WTC11 (cell line): ENCODE measurements at regions not wholly inside any gene's neighbourhood (a gene's known extent, or its start where the extent isn't known, plus 50 kb on each side); places are given as distances from the start of the nearest gene placed in this dataset.
A peak's percentile ranks its signal among the peaks of the same experiment; 100 is the strongest.

Experiments used
- ATAC-seq: fragments of 200-7000 bp; cut with Tn5 transposase; 2 replicates; pipeline ENCODE4 v1.10.0; 2021; ENCODE audit warnings: mild to moderate bottlenecking, moderate library complexity
- CTCF ChIA-PET: fragments of 300-600 bp; sonication (Branson Sonifier 250); formaldehyde crosslinking; loops from one replicate; lab custom pipeline; 2021; ENCODE audit warnings: antibody characterized with exemption; lab: Charles Lee
- POLR2A ChIA-PET: fragments of 350-600 bp; sonication (Branson Sonifier 250); formaldehyde crosslinking; loops from one replicate; lab custom pipeline; 2021; ENCODE audit warnings: antibody characterized with exemption; lab: Charles Lee
- DNase-seq: peaks from one replicate; pipeline ENCODE4 v3.0.0; 2021; ENCODE audit warnings: low spot score
- H3K27ac Mint-ChIP-seq: 2 replicates; pipeline ENCODE4 v1.8.0; 2021; ENCODE audit warnings: mixed read lengths
- H3K27me3 Mint-ChIP-seq: 2 replicates; pipeline ENCODE4 v1.8.0; 2021; ENCODE audit warnings: low read depth, mild to moderate bottlenecking, moderate library complexity, mixed read lengths
- H3K36me3 Mint-ChIP-seq: 2 replicates; pipeline ENCODE4 v1.8.0; 2021; ENCODE audit warnings: mixed read lengths
- H3K4me1 Mint-ChIP-seq: 2 replicates; pipeline ENCODE4 v1.8.0; 2022; ENCODE audit warnings: mixed read lengths
- H3K4me3 Mint-ChIP-seq: 2 replicates; pipeline ENCODE4 v1.8.0; 2021; ENCODE audit warnings: mild to moderate bottlenecking, moderate library complexity, mixed read lengths
- H3K9me3 Mint-ChIP-seq: 2 replicates; pipeline ENCODE4 v1.8.0; 2021; ENCODE audit warnings: mixed read lengths
- ATF3 ChIP-seq: sonication (generic); formaldehyde crosslinking; conservative IDR thresholded peaks from 2 replicates; pipeline ENCODE4 v1.8.1; 2022; ENCODE audit warnings: mild to moderate bottlenecking, missing genetic modification reagents
- ETV6 ChIP-seq: sonication (generic); formaldehyde crosslinking; IDR thresholded peaks from 2 replicates; pipeline ENCODE4 v1.8.1; 2022; ENCODE audit warnings: mild to moderate bottlenecking, missing genetic modification reagents
- GABPB1 ChIP-seq: sonication (generic); formaldehyde crosslinking; IDR thresholded peaks from 2 replicates; pipeline ENCODE4 v1.8.1; 2023; ENCODE audit warnings: mild to moderate bottlenecking, missing genetic modification reagents
- JAZF1 ChIP-seq: fragments of 250-450 bp; sonication (Bioruptor Pico); IDR thresholded peaks from 2 replicates; pipeline ENCODE4 v1.9.0; 2021; ENCODE audit warnings: moderate library complexity, mild to moderate bottlenecking, inconsistent platforms
- NFATC4 ChIP-seq: fragments of 250-450 bp; sonication (Bioruptor Pico); IDR thresholded peaks from 2 replicates; pipeline ENCODE4 v1.9.0; 2021; ENCODE audit warnings: mild to moderate bottlenecking
- SOX15 ChIP-seq: fragments of 250-450 bp; sonication (Bioruptor Pico); IDR thresholded peaks from 2 replicates; pipeline ENCODE4 v1.9.0; 2021; ENCODE audit warnings: mild to moderate bottlenecking
- TEAD4 ChIP-seq: sonication (generic); formaldehyde crosslinking; IDR thresholded peaks from 2 replicates; pipeline ENCODE4 v1.8.0; 2022; ENCODE audit warnings: mild to moderate bottlenecking, missing genetic modification reagents
- TP53 ChIP-seq: sonication (generic); formaldehyde crosslinking; IDR thresholded peaks from 2 replicates; pipeline ENCODE4 v1.8.1; 2023; ENCODE audit warnings: mild to moderate bottlenecking, missing genetic modification reagents
- ZBTB21 ChIP-seq: sonication (generic); formaldehyde crosslinking; IDR thresholded peaks from 2 replicates; pipeline ENCODE4 v1.8.1; 2023; ENCODE audit warnings: mild to moderate bottlenecking, missing genetic modification reagents, borderline replicate concordance
- ZNF138 ChIP-seq: sonication (generic); formaldehyde crosslinking; conservative IDR thresholded peaks from 2 replicates; pipeline ENCODE4 v1.8.1; 2022; ENCODE audit warnings: mild to moderate bottlenecking, moderate library complexity, missing genetic modification reagents
- ZNF219 ChIP-seq: sonication (generic); formaldehyde crosslinking; IDR thresholded peaks from 2 replicates; pipeline ENCODE4 v1.8.0; 2023; ENCODE audit warnings: missing genetic modification reagents, mild to moderate bottlenecking, borderline replicate concordance
- ZNF317 ChIP-seq: sonication (generic); formaldehyde crosslinking; IDR thresholded peaks from 2 replicates; pipeline ENCODE4 v1.8.1; 2023; ENCODE audit warnings: low read depth, mild to moderate bottlenecking, moderate library complexity, missing genetic modification reagents, borderline replicate concordance
- ZNF416 ChIP-seq: fragments of 250-450 bp; sonication (Bioruptor Pico); IDR thresholded peaks from 2 replicates; pipeline ENCODE4 v1.9.0; 2021; ENCODE audit warnings: mild to moderate bottlenecking, inconsistent platforms
- ZNF423 ChIP-seq: fragments of 250-450 bp; sonication (Bioruptor Pico); IDR thresholded peaks from 2 replicates; pipeline ENCODE4 v2.1.2; 2022; ENCODE audit warnings: mild to moderate bottlenecking, moderate library complexity
- TF ChIP-seq, protein P1 (sequence below): fragments of 250-450 bp; sonication (Bioruptor Pico); IDR thresholded peaks from 2 replicates; pipeline ENCODE4 v1.9.0; 2021; ENCODE audit warnings: moderate library complexity, mild to moderate bottlenecking, inconsistent platforms, borderline replicate concordance
- TF ChIP-seq, protein P2 (sequence below): fragments of 250-450 bp; sonication (Bioruptor Pico); IDR thresholded peaks from 2 replicates; pipeline ENCODE4 v1.9.0; 2021; ENCODE audit warnings: mild to moderate bottlenecking
- TF ChIP-seq, protein P3 (sequence below): fragments of 200-600 bp; IDR thresholded peaks from 2 replicates; pipeline ENCODE4 v1.8.0; 2022; ENCODE audit warnings: antibody characterized with exemption
- TF ChIP-seq, protein P4 (sequence below): sonication (generic); formaldehyde crosslinking; conservative IDR thresholded peaks from 2 replicates; pipeline ENCODE4 v1.8.1; 2023; ENCODE audit warnings: mild to moderate bottlenecking, low read depth, missing genetic modification reagents, moderate library complexity
- TF ChIP-seq, protein P5 (sequence below): sonication (generic); formaldehyde crosslinking; IDR thresholded peaks from 2 replicates; pipeline ENCODE4 v1.8.1; 2023; ENCODE audit warnings: mild to moderate bottlenecking, missing genetic modification reagents, moderate library complexity

GRCh38 chr4:108498925-108499324, 121.5 kb upstream of the RPL34 start (continued):
- TF ChIP-seq, protein P1, sequence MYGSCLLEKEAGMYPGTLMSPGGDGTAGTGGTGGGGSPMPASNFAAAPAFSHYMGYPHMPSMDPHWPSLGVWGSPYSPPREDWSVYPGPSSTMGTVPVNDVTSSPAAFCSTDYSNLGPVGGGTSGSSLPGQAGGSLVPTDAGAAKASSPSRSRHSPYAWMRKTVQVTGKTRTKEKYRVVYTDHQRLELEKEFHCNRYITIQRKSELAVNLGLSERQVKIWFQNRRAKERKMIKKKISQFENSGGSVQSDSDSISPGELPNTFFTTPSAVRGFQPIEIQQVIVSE: no peak
- TF ChIP-seq, protein P2, sequence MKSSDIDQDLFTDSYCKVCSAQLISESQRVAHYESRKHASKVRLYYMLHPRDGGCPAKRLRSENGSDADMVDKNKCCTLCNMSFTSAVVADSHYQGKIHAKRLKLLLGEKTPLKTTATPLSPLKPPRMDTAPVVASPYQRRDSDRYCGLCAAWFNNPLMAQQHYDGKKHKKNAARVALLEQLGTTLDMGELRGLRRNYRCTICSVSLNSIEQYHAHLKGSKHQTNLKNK: no peak
- TF ChIP-seq TP53 (CRISPR knock-in tag): no peak
- no peak for TF ChIP-seq GABPB1 (CRISPR knock-in tag)

DNA sequence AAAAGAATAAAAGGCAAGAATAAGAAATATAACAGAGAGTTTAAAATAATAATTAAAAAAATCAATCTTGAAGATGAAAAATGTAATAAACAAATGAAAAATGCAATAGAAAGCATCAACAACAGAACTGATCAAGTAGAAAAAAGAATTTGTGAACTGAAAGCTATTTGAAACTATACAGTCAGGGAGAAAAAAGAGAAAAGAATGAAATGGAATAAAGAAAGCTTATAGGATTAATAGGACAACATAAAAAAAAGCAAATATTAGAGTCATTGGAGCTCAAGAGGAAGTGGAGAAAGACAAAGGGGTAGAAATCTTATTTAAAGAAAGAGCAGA, 126.8 kb upstream of the RPL34 start:
- Mint-ChIP-seq H3K36me3 (no peaks in the 10 kb centered on the region), H3K4me1 (no peaks in the 10 kb centered on the region), H3K27ac (no peak overlapping the region), H3K9me3 (peaks cover 26% of the 10 kb centered on the region), H3K4me3 (no peak overlapping the region), H3K27me3 (no peaks in the 10 kb centered on the region; the same call in 1 of the 2 replicates)
- CTCF ChIA-PET: interaction anchor here (0.8 to 2.3 kb wide), 7 partner anchors 26 to 475 kb away, joined by 3 to 12 read pairs (median 7); no protein-coding TSS in a partner anchor
- DNase-seq (no peak), ATAC-seq (no peak)
- TF ChIP-seq ZNF423 (CRISPR knock-in tag): no peak
- POLR2A ChIA-PET: interaction anchor here (0.6 kb wide), 1 partner anchor 388 kb away, joined by 6 read pairs; no protein-coding TSS in a partner anchor

GRCh38 chr4:108492816-108493595, 127.4 kb upstream of the RPL34 start:
- Mint-ChIP-seq H3K36me3 (no peaks in the 10 kb centered on the region), H3K27ac (no peak overlapping the region), H3K4me3 (no peak overlapping the region), H3K9me3 (peaks cover 22% of the 10 kb centered on the region), H3K4me1 (no peaks in the 10 kb centered on the region), H3K27me3 (no peaks in the 10 kb centered on the region; the same call in 1 of the 2 replicates)
- CTCF ChIA-PET: interaction anchor here (0.6 to 2.3 kb wide), 14 partner anchors 19 to 562 kb away, joined by 3 to 12 read pairs (median 4); partner anchors contain the start of gene CYP2U1
- ATAC-seq (peak; percentile 100), DNase-seq (peak; percentile 81)
- TF ChIP-seq ZNF416 (no peak), TEAD4 (CRISPR knock-in tag) (0 out of 2 replicates have a peak, but pooled peaks have one; percentile 49)
- TF ChIP-seq, protein P3, sequence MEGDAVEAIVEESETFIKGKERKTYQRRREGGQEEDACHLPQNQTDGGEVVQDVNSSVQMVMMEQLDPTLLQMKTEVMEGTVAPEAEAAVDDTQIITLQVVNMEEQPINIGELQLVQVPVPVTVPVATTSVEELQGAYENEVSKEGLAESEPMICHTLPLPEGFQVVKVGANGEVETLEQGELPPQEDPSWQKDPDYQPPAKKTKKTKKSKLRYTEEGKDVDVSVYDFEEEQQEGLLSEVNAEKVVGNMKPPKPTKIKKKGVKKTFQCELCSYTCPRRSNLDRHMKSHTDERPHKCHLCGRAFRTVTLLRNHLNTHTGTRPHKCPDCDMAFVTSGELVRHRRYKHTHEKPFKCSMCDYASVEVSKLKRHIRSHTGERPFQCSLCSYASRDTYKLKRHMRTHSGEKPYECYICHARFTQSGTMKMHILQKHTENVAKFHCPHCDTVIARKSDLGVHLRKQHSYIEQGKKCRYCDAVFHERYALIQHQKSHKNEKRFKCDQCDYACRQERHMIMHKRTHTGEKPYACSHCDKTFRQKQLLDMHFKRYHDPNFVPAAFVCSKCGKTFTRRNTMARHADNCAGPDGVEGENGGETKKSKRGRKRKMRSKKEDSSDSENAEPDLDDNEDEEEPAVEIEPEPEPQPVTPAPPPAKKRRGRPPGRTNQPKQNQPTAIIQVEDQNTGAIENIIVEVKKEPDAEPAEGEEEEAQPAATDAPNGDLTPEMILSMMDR: peak; percentile 82
- POLR2A ChIA-PET: interaction anchor here (0.6 kb wide), 1 partner anchor 388 kb away, joined by 6 read pairs; no protein-coding TSS in a partner anchor

- POLR2A ChIA-PET: no interaction called here
- H3K4me1 Mint-ChIP-seq: no peaks in the 10 kb centered on the region
- no peak for ATAC-seq
- TF ChIP-seq, protein P4, sequence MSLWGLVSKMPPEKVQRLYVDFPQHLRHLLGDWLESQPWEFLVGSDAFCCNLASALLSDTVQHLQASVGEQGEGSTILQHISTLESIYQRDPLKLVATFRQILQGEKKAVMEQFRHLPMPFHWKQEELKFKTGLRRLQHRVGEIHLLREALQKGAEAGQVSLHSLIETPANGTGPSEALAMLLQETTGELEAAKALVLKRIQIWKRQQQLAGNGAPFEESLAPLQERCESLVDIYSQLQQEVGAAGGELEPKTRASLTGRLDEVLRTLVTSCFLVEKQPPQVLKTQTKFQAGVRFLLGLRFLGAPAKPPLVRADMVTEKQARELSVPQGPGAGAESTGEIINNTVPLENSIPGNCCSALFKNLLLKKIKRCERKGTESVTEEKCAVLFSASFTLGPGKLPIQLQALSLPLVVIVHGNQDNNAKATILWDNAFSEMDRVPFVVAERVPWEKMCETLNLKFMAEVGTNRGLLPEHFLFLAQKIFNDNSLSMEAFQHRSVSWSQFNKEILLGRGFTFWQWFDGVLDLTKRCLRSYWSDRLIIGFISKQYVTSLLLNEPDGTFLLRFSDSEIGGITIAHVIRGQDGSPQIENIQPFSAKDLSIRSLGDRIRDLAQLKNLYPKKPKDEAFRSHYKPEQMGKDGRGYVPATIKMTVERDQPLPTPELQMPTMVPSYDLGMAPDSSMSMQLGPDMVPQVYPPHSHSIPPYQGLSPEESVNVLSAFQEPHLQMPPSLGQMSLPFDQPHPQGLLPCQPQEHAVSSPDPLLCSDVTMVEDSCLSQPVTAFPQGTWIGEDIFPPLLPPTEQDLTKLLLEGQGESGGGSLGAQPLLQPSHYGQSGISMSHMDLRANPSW (CRISPR knock-in tag): no peak
- TF ChIP-seq, protein P5, sequence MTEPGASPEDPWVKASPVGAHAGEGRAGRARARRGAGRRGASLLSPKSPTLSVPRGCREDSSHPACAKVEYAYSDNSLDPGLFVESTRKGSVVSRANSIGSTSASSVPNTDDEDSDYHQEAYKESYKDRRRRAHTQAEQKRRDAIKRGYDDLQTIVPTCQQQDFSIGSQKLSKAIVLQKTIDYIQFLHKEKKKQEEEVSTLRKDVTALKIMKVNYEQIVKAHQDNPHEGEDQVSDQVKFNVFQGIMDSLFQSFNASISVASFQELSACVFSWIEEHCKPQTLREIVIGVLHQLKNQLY (CRISPR knock-in tag): no peak
- TF ChIP-seq NFATC4 (CRISPR knock-in tag) (no peak), ZNF317 (CRISPR knock-in tag) (no peak), ETV6 (CRISPR knock-in tag) (no peak), ATF3 (CRISPR knock-in tag) (no peak), ZNF219 (CRISPR knock-in tag) (no peak), JAZF1 (CRISPR knock-in tag) (no peak), SOX15 (CRISPR knock-in tag) (no peak), ZNF138 (CRISPR knock-in tag) (no peak), ZBTB21 (CRISPR knock-in tag) (no peak)
- TF ChIP-seq, protein P3: no peak
- TF ChIP-seq, protein P2: no peak
These were observed 131.5 kb upstream of the RPL34 start for GRCh38 chr4:108488865-108489264.

More at GRCh38 chr4:108488865-108489264, 131.5 kb upstream of the RPL34 start:
- CTCF ChIA-PET: no interaction called here
- H3K36me3 Mint-ChIP-seq: no peaks in the 10 kb centered on the region
- H3K4me3 Mint-ChIP-seq: no peak overlapping the region
- H3K27me3 Mint-ChIP-seq: no peaks in the 10 kb centered on the region; the same call in 1 of the 2 replicates
- no peak overlapping the region for H3K27ac Mint-ChIP-seq
- no peak for DNase-seq
- H3K9me3 Mint-ChIP-seq: peaks cover 8% of the 10 kb centered on the region
